HepG2 (cell line): ENCODE measurements at regions not wholly inside any gene's neighbourhood (a gene's known extent, or its start where the extent isn't known, plus 50 kb on each side); places are given as distances from the start of the nearest gene placed in this dataset.

Experiments used
- ATAC-seq: fragments of 200-7000 bp; cut with Tn5 transposase; 3 replicates; pipeline ENCODE4 v1.9.1; 2020; ENCODE audit warnings: mild to moderate bottlenecking, moderate library complexity
- BruUV-seq: library from RNA; stranded (reverse); fragments of 400-500 nt; replicated peaks from 2 replicates; lab custom pipeline; 2021; lab: Mats Ljungman, UMichigan
- CTCF ChIA-PET: fragments of 300-600 bp; formaldehyde crosslinking; extraction: SDS; loops from one replicate; lab custom pipeline; 2021; ENCODE audit warnings: low total read pairs, inconsistent platforms, low intra/inter-chr PET ratio; lab: Yijun Ruan, JAX
- POLR2A ChIA-PET: fragments of 350-600 bp; sonication (Branson Sonifier 250); formaldehyde crosslinking; loops from one replicate; lab custom pipeline; 2020; ENCODE audit warnings: antibody characterized with exemption, inconsistent platforms; lab: Yijun Ruan, JAX
- DNase-seq: peaks from one replicate; pipeline ENCODE4 v3.0.0-alpha.2; 2015; ENCODE audit warnings: low spot score
- FAIRE-seq: peaks from 3 replicates; lab custom pipeline; 2011; peaks lifted over from hg19 to GRCh38; lab: Jason Lieb, UNC
- H2AFZ ChIP-seq: one replicate; pipeline ENCODE4 v1.6.1; 2011; ENCODE audit warnings: low read length, inconsistent platforms
- H3K27ac ChIP-seq: fragments of 300-600 bp; 3 replicates; pipeline ENCODE4 v1.8.0; 2011; ENCODE audit warnings: mixed run types, mild to moderate bottlenecking, mixed read lengths, low read length, inconsistent platforms; ENCODE audit not compliant: insufficient read depth; ENCODE audit errors: extremely low read length
- H3K27me3 ChIP-seq, 2 experiments: fragments of 200-600 bp in 1 of 2; 2 replicates in 1 of 2; 3 replicates in 1 of 2; pipeline versions ENCODE4 v1.6.0 to v1.8.0; 2011; ENCODE audit warnings: low read length in 2 of 2, mild to moderate bottlenecking in 2 of 2, moderate library complexity in 2 of 2, inconsistent platforms in 1 of 2; ENCODE audit not compliant: insufficient read depth in 2 of 2, control insufficient read depth in 1 of 2
- H3K36me3 ChIP-seq, 2 experiments: fragments of 200-600 bp in 1 of 2; replicated peaks in 1 of 2; 2 replicates in 1 of 2; 3 replicates in 1 of 2; pipeline versions ENCODE4 v1.5.1 to v1.8.0; 2011; ENCODE audit warnings: low read length in 2 of 2, inconsistent platforms in 1 of 2; ENCODE audit not compliant: insufficient read depth in 2 of 2, control insufficient read depth in 1 of 2
- H3K4me1 ChIP-seq: 2 replicates; pipeline ENCODE4 v1.5.1; 2012; ENCODE audit warnings: low read length, inconsistent platforms; ENCODE audit not compliant: insufficient read depth
- H3K4me2 ChIP-seq: 2 replicates; pipeline ENCODE4 v1.6.0; 2011; ENCODE audit warnings: low read depth, low read length, inconsistent platforms
- H3K4me3 ChIP-seq, 3 experiments: fragments of 200-600 bp in 1 of 3; sonication (generic), shearing (Covaris generic) in 1 of 3; replicated peaks in 1 of 3; 2 replicates each; pipeline ENCODE4 v1.5.1; 2011 to 2016; ENCODE audit warnings: low read length in 3 of 3, inconsistent platforms in 2 of 3, low read depth in 2 of 3, mild to moderate bottlenecking in 2 of 3, control low read depth in 1 of 3, mixed read lengths in 1 of 3; ENCODE audit not compliant: insufficient read depth in 1 of 3
- H3K79me2 ChIP-seq: one replicate; pipeline ENCODE4 v1.6.1; 2011; ENCODE audit warnings: low read length, inconsistent platforms; ENCODE audit not compliant: insufficient read depth
- H3K9ac ChIP-seq: 2 replicates; pipeline ENCODE4 v1.6.0; 2011; ENCODE audit warnings: mild to moderate bottlenecking, low read depth, low read length, inconsistent platforms; ENCODE audit not compliant: insufficient read depth
- H3K9me3 ChIP-seq: 2 replicates; pipeline ENCODE4 v1.5.1; 2012; ENCODE audit warnings: mild to moderate bottlenecking, low read length
- H4K20me1 ChIP-seq: 2 replicates; pipeline ENCODE4 v1.6.0; 2011; ENCODE audit warnings: inconsistent platforms, mild to moderate bottlenecking, low read length, moderate library complexity; ENCODE audit not compliant: insufficient read depth
- LCORL ChIP-seq, 2 experiments: fragments of 450-650 bp in 1 of 2; sonication (generic) in 1 of 2; formaldehyde crosslinking in 1 of 2; IDR thresholded peaks; 2 replicates each; pipeline versions ENCODE4 v1.5.0 to v1.6.1; 2017 to 2020; ENCODE audit warnings: antibody characterized with exemption in 1 of 2, missing genetic modification reagents in 1 of 2
- NR2F2 ChIP-seq: IDR thresholded peaks from 2 replicates; pipeline ENCODE4 v1.6.1; 2012; ENCODE audit warnings: low read depth, inconsistent platforms, borderline replicate concordance
- RAD51 ChIP-seq: fragments of 450-650 bp; IDR thresholded peaks from 2 replicates; pipeline ENCODE4 v1.6.1; 2016; ENCODE audit warnings: borderline replicate concordance
- ZNF414 ChIP-seq: sonication (generic); formaldehyde crosslinking; IDR thresholded peaks from 2 replicates; pipeline ENCODE4 v1.5.0; 2020; ENCODE audit warnings: missing genetic modification reagents
- ZNF775 ChIP-seq: sonication (generic); formaldehyde crosslinking; IDR thresholded peaks from 2 replicates; pipeline ENCODE4 v1.4.0; 2020; ENCODE audit warnings: missing genetic modification reagents, mild to moderate bottlenecking, moderate library complexity, borderline replicate concordance
- WGBS: methylation state at CpG from one replicate; pipeline ENCODE4 v1.1.6; 2017; ENCODE audit warnings: low lambda C conversion rate; 5-methylcytosine and 5-hydroxymethylcytosine counted together
- in situ Hi-C: cut with HindIII; loops from 2 replicates; pipeline ENCODE4 v1.10.0; 2017; ENCODE audit warnings: low pct_unique_long_range_greater_than_20kb; ENCODE audit not compliant: extremely low pct_ligation_motif_present
- intact Hi-C: fragments of 100-400 bp; cut with micrococcal nuclease; formaldehyde crosslinking; loops from one replicate; pipeline ENCODE4 v1.10.0; 2022; ENCODE audit not compliant: unreplicated experiment
- TF ChIP-seq, protein P1 (sequence below): sonication (generic); formaldehyde crosslinking; IDR thresholded peaks from 2 replicates; pipeline ENCODE4 v1.4.0; 2020; ENCODE audit warnings: mild to moderate bottlenecking, missing genetic modification reagents
- TF ChIP-seq, protein P2 (sequence below): sonication (generic); formaldehyde crosslinking; IDR thresholded peaks from 2 replicates; pipeline ENCODE4 v1.4.0; 2020; ENCODE audit warnings: missing genetic modification reagents

GRCh38 chr2:90076311-90076710 is 1384.8 kb downstream of the RPIA start:
- H3K4me2 ChIP-seq: no peak overlapping the region
- BruUV-seq: no TSS peak
- H3K9me3 ChIP-seq: no peaks in the 10 kb centered on the region
- in situ Hi-C loops (no loop called here), intact Hi-C loops (no loop called here)
- 0% methylated on average over 3 of the region's 3 CpGs for WGBS
- FAIRE-seq: no peak
- no peak for ATAC-seq
- no peaks in the 10 kb centered on the region for H3K4me1 ChIP-seq
- no peak overlapping the region for H3K27ac ChIP-seq
- no peak overlapping the region for H3K4me3 ChIP-seq
- H3K9ac ChIP-seq: no peak overlapping the region
- peaks cover 0 to 2% of the 10 kb centered on the region in 2 experiments; a peak in 1 of 5 replicates for H3K27me3 ChIP-seq
- H2AFZ ChIP-seq: no peak overlapping the region
- DNase-seq: no peak
- no peaks in the 10 kb centered on the region for H3K36me3 ChIP-seq
- POLR2A ChIA-PET: no interaction called here
- CTCF ChIA-PET: no interaction called here
- H4K20me1 ChIP-seq: no peaks in the 10 kb centered on the region
- no peaks in the 10 kb centered on the region for H3K79me2 ChIP-seq
- TF ChIP-seq ZNF414 (CRISPR knock-in tag): no peak
- no peak for TF ChIP-seq RAD51
- TF ChIP-seq, protein P1, sequence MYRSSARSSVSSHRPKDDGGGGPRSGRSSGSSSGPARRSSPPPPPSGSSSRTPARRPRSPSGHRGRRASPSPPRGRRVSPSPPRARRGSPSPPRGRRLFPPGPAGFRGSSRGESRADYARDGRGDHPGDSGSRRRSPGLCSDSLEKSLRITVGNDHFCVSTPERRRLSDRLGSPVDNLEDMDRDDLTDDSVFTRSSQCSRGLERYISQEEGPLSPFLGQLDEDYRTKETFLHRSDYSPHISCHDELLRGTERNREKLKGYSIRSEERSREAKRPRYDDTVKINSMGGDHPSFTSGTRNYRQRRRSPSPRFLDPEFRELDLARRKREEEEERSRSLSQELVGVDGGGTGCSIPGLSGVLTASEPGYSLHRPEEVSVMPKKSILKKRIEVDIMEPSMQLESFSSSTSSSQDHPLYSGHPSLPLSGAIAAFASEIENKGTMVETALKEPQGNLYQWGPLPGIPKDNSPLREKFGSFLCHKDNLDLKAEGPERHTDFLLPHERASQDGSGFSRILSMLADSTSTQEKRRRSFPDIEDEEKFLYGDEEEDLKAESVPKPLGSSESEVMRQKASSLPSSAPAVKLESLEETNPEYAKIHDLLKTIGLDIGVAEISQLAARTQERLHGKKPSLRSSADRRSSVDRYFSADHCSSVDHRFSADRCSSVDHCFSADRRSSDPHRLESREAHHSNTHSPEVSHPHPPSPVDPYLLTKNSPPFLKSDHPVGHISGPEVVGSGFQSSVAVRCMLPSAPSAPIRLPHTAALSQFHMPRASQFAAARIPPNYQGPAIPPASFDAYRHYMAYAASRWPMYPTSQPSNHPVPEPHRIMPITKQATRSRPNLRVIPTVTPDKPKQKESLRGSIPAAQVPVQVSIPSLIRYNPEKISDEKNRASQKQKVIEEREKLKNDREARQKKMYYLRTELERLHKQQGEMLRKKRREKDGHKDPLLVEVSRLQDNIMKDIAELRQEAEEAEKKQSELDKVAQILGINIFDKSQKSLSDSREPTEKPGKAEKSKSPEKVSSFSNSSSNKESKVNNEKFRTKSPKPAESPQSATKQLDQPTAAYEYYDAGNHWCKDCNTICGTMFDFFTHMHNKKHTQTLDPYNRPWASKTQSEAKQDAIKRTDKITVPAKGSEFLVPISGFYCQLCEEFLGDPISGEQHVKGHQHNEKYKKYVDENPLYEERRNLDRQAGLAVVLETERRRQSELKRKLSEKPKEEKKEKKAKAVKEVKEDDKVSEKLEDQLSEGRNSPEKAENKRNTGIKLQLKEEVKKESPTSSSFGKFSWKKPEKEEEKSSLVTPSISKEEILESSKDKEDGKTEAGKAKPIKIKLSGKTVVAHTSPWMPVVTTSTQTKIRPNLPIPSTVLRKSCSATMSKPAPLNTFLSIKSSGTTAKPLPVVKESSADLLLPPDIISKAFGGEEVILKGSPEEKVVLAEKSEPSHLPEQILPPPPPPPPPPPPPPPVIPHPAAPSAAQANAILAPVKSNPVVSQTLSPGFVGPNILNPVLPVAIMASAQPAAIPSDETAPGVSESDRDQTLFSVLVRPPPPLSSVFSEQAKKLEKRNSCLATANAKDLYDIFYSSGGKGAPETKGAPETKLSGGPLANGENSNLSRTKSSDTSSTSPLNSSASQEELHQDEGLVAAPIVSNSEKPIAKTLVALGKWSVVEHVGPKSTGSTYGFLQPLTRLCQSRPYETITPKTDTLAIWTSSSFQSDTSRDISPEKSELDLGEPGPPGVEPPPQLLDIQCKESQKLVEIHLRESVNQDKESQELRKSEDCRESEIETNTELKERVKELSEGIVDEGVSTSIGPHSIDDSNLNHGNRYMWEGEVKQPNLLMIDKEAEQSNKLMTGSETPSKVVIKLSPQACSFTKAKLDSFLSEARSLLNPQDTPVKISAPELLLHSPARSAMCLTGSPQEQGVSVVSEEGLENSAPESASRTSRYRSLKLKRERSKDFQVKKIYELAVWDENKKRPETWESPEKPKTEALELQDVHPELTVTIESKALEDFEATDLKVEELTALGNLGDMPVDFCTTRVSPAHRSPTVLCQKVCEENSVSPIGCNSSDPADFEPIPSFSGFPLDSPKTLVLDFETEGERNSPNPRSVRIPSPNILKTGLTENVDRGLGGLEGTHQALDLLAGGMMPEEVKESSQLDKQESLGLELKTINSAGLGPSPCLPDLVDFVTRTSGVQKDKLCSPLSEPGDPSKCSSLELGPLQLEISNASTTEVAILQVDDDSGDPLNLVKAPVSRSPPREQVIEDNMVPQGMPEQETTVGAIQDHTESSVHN: no peak
- no peak for TF ChIP-seq ZNF775 (CRISPR knock-in tag)
- no peak for TF ChIP-seq LCORL (IDR thresholded peaks at IDR 0.05)
- no peak for TF ChIP-seq LCORL (CRISPR knock-in tag; IDR thresholded peaks at IDR 0.05)
- TF ChIP-seq, protein P2, sequence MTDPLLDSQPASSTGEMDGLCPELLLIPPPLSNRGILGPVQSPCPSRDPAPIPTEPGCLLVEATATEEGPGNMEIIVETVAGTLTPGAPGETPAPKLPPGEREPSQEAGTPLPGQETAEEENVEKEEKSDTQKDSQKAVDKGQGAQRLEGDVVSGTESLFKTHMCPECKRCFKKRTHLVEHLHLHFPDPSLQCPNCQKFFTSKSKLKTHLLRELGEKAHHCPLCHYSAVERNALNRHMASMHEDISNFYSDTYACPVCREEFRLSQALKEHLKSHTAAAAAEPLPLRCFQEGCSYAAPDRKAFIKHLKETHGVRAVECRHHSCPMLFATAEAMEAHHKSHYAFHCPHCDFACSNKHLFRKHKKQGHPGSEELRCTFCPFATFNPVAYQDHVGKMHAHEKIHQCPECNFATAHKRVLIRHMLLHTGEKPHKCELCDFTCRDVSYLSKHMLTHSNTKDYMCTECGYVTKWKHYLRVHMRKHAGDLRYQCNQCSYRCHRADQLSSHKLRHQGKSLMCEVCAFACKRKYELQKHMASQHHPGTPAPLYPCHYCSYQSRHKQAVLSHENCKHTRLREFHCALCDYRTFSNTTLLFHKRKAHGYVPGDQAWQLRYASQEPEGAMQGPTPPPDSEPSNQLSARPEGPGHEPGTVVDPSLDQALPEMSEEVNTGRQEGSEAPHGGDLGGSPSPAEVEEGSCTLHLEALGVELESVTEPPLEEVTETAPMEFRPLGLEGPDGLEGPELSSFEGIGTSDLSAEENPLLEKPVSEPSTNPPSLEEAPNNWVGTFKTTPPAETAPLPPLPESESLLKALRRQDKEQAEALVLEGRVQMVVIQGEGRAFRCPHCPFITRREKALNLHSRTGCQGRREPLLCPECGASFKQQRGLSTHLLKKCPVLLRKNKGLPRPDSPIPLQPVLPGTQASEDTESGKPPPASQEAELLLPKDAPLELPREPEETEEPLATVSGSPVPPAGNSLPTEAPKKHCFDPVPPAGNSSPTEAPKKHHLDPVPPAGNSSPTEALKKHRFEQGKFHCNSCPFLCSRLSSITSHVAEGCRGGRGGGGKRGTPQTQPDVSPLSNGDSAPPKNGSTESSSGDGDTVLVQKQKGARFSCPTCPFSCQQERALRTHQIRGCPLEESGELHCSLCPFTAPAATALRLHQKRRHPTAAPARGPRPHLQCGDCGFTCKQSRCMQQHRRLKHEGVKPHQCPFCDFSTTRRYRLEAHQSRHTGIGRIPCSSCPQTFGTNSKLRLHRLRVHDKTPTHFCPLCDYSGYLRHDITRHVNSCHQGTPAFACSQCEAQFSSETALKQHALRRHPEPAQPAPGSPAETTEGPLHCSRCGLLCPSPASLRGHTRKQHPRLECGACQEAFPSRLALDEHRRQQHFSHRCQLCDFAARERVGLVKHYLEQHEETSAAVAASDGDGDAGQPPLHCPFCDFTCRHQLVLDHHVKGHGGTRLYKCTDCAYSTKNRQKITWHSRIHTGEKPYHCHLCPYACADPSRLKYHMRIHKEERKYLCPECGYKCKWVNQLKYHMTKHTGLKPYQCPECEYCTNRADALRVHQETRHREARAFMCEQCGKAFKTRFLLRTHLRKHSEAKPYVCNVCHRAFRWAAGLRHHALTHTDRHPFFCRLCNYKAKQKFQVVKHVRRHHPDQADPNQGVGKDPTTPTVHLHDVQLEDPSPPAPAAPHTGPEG: no peak
- TF ChIP-seq NR2F2: no peak
